OCI-LY3 (cell line): ENCODE measurements at regions not wholly inside any gene's neighbourhood (a gene's known extent, or its start where the extent isn't known, plus 50 kb on each side); places are given as distances from the start of the nearest gene placed in this dataset.

Experiments used
- CTCF ChIP-seq: fragments of 200-600, 300-600 bp; sonication (generic); IDR thresholded peaks from 2 replicates; pipeline ENCODE4 v1.5.1; 2014; ENCODE audit warnings: antibody characterized with exemption, low read length, low read depth
- EZH2phosphoT487 ChIP-seq: fragments of 200-600 bp; shearing (Covaris generic); IDR thresholded peaks from 2 replicates; pipeline ENCODE4 v1.6.1; 2018; ENCODE audit warnings: antibody characterized with exemption, mixed run types, low read depth

GRCh38 chr14:25436906-25437305, 387.0 kb upstream of the STXBP6 start:
- TF ChIP-seq CTCF = no peak
- TF ChIP-seq EZH2phosphoT487 = no peak
